Nephron (organoid): ENCODE measurements at regions not wholly inside any gene's neighbourhood (a gene's known extent, or its start where the extent isn't known, plus 50 kb on each side); places are given as distances from the start of the nearest gene placed in this dataset.
A peak's percentile ranks its signal among the peaks of the same experiment; 100 is the strongest.
"Not testable (repeated sequence)": the region's sequence is repeated elsewhere in the genome, so short reads cannot be mapped to it uniquely, and the experiment has no call there.

Source experiments
- H3K27ac Mint-ChIP-seq, 3 experiments: 2 replicates each; pipeline ENCODE4 v1.8.0; 2020; ENCODE audit warnings: mixed read lengths in 3 of 3, mild to moderate bottlenecking in 2 of 3, moderate library complexity in 1 of 3
- H3K27me3 Mint-ChIP-seq: 2 replicates; pipeline ENCODE4 v1.8.0; 2021; ENCODE audit warnings: low read depth, mild to moderate bottlenecking, moderate library complexity, mixed read lengths
- H3K36me3 Mint-ChIP-seq: 2 replicates; pipeline ENCODE4 v1.8.0; 2020; ENCODE audit warnings: low read depth, mixed read lengths
- H3K4me1 Mint-ChIP-seq: 2 replicates; pipeline ENCODE4 v1.8.0; 2020; ENCODE audit warnings: mixed read lengths
- H3K4me3 Mint-ChIP-seq, 3 experiments: 2 replicates each; pipeline ENCODE4 v1.8.0; 2020; ENCODE audit warnings: mild to moderate bottlenecking in 3 of 3, mixed read lengths in 3 of 3, moderate library complexity in 2 of 3
- H3K9me3 Mint-ChIP-seq: 2 replicates; pipeline ENCODE4 v1.8.0; 2020; ENCODE audit warnings: mixed read lengths
- TF ChIP-seq, protein P1 (sequence below), 3 experiments: fragments of 200-600 bp; sonication (generic); IDR thresholded peaks; one replicate each; pipeline ENCODE4 v1.5.0; 2021; ENCODE audit warnings: antibody characterized with exemption in 3 of 3; ENCODE audit not compliant: unreplicated experiment in 3 of 3

DNA sequence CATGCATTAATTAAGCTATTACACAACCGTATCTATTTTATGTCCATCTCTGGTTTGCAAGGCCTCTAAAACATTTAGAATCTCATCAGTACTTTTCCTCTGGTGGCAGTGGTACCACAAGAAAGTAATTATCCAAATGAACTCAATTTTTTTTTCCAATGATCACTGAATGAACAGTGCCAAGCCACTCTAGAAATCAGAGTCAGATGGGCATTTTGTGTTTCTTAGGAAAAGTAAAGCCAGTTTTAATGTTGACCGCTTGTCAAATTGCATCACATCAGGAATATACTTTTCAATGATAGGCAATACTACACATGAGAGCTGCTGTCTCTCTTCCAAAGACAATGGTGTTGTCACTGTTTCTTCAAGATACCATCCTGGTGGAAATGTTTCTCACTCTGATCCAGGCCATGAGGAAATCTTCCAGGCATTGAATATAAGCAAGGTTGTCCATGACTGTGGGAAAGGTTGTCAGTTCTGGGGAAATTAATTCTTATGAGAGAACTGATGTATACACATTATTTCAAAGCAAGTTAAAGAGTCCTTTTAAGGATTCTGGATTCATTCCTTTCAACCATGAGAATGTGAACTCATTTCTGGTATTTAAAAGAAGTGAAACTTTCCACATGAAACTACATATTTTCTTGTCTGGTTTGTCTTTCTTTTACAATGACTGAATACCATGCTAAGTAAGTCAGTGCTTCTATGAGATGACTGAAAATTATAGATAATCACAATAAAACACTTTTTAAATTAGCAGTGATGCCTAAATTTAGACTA lies 108.8 kb upstream of the TCF21 start:
- H3K36me3 Mint-ChIP-seq: no peaks in the 10 kb centered on the region
- no peak overlapping the region for H3K4me3 Mint-ChIP-seq
- H3K27me3 Mint-ChIP-seq: no peaks in the 10 kb centered on the region
- peaks cover 23% of the 10 kb centered on the region for H3K4me1 Mint-ChIP-seq
- no peaks in the 10 kb centered on the region for H3K9me3 Mint-ChIP-seq
- H3K27ac Mint-ChIP-seq: peak overlapping the region in 1 of 3 experiments; percentile 49
- TF ChIP-seq, protein P1, sequence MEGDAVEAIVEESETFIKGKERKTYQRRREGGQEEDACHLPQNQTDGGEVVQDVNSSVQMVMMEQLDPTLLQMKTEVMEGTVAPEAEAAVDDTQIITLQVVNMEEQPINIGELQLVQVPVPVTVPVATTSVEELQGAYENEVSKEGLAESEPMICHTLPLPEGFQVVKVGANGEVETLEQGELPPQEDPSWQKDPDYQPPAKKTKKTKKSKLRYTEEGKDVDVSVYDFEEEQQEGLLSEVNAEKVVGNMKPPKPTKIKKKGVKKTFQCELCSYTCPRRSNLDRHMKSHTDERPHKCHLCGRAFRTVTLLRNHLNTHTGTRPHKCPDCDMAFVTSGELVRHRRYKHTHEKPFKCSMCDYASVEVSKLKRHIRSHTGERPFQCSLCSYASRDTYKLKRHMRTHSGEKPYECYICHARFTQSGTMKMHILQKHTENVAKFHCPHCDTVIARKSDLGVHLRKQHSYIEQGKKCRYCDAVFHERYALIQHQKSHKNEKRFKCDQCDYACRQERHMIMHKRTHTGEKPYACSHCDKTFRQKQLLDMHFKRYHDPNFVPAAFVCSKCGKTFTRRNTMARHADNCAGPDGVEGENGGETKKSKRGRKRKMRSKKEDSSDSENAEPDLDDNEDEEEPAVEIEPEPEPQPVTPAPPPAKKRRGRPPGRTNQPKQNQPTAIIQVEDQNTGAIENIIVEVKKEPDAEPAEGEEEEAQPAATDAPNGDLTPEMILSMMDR (IDR thresholded peaks at IDR 0.05; ENCODE audit: unreplicated experiment in 3 of 3): no peak

DNA sequence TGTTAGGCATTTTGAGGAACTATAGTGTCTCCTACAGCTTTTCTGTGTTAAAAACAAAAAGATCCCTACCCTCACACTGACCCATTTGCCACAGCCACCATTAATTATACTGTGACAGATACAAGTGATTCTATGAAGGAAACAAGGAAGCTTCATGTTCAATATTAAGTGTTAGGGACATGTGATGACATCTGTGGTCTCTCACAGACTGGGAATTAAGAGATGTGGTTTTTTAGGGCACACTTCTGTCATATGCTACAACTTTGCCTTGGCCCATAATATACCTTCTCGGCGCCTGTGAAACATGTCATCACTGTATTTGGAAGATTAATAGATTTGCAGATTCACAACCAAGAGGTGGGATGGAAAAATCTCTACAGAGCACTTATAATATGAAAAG lies 102.9 kb upstream of the TCF21 start:
- Mint-ChIP-seq H3K27ac (peak overlapping the region in 2 of 3 experiments; percentile 51 to 77), H3K9me3 (peaks cover 5% of the 10 kb centered on the region), H3K36me3 (peaks cover 6% of the 10 kb centered on the region), H3K4me1 (no peaks in the 10 kb centered on the region), H3K4me3 (no peak overlapping the region), H3K27me3 (no peaks in the 10 kb centered on the region)
- TF ChIP-seq, protein P1 (IDR thresholded peaks at IDR 0.05; ENCODE audit: unreplicated experiment in 3 of 3): no peak

DNA sequence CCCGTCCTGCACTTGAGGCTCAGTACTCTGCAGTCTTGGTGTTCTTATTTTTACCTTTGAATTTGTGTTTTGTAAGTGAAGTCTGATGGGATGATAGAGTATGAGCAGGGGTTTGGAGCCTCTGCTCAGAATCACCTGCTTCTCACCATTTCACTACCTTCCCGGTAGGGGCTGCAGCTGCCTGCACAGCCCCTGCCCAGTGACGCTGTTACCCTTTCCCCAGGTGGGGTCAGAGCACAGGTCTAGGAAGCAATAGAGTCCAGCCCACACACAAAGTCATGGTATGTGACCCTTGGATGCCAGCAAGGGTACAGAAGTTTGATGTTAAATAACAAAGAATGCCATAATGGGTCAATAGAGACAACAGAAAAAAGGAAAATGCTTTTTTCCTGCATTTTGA lies 101.8 kb upstream of the TCF21 start:
- H3K27me3 Mint-ChIP-seq: no peaks in the 10 kb centered on the region
- peaks cover 6% of the 10 kb centered on the region for H3K36me3 Mint-ChIP-seq
- peaks cover 6% of the 10 kb centered on the region for H3K9me3 Mint-ChIP-seq
- TF ChIP-seq, protein P1 (IDR thresholded peaks at IDR 0.05; ENCODE audit: unreplicated experiment in 3 of 3): no peak
- H3K27ac Mint-ChIP-seq: no peak overlapping the region
- H3K4me3 Mint-ChIP-seq: no peak overlapping the region
- H3K4me1 Mint-ChIP-seq: no peaks in the 10 kb centered on the region

DNA sequence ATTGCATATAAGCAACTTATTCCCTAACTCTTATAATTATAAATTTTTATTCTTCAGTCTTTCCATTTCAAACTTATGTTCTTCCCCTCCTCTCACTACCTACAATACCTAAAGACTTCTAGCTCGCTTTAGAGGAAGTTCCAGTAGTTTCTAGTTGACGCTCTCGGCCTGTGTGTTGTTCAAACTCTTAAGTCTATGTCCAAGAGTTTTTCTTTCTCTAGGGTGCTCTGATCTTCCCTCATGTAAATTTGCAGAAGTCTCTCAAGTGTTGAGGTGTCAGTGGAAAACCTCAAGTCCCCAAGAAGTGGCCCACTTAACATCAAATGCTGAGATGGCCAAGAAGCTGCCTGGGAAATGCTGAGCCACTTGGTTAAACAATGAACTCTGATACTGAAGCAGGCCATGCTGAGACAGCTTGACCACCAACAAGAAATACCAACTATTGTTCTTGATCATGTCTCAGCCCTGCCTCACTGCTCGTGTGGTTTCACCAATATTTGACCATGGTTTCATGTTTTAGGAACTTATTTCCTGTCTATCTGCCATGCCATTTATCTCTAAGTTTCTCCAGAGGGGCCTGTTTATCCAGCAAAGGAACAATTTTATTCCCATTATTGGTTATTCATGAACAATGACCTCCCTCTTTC lies 100.9 kb upstream of the TCF21 start:
- H3K4me1 Mint-ChIP-seq: no peaks in the 10 kb centered on the region
- TF ChIP-seq, protein P1 (IDR thresholded peaks at IDR 0.05; ENCODE audit: unreplicated experiment in 3 of 3): no peak
- peaks cover 6% of the 10 kb centered on the region for H3K9me3 Mint-ChIP-seq
- H3K4me3 Mint-ChIP-seq: no peak overlapping the region
- H3K36me3 Mint-ChIP-seq: peaks cover 6% of the 10 kb centered on the region
- H3K27me3 Mint-ChIP-seq: no peaks in the 10 kb centered on the region
- H3K27ac Mint-ChIP-seq: no peak overlapping the region

DNA sequence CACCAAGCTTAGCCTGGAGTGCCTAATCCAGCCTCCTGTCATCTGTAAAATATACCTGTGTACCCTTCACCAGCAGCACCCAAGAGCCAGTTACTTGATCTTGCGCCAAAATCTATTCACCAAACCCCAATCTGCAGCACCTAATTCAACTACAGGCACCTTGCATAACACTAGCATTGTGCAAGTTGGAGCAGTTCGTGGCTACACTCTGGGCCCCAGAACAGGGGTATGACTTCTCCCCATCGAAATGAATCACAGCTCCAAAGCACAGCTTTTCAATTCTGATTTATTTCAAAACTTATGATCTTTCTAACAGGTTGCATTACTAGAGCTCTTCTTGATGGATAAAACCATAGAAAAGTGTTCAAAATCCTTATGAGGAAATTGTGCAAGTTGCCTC lies 100.4 kb upstream of the TCF21 start:
- H3K4me3 Mint-ChIP-seq: no peak overlapping the region
- no peak overlapping the region for H3K27ac Mint-ChIP-seq
- H3K4me1 Mint-ChIP-seq: no peaks in the 10 kb centered on the region
- H3K27me3 Mint-ChIP-seq: no peaks in the 10 kb centered on the region
- H3K36me3 Mint-ChIP-seq: peaks cover 6% of the 10 kb centered on the region
- TF ChIP-seq, protein P1 (IDR thresholded peaks at IDR 0.05; ENCODE audit: unreplicated experiment in 3 of 3): no peak
- H3K9me3 Mint-ChIP-seq: peaks cover 6% of the 10 kb centered on the region

GRCh38 chr6:133789449-133789848 lies 99.5 kb upstream of the TCF21 start:
- H3K4me3 Mint-ChIP-seq, H3K36me3 Mint-ChIP-seq, H3K27me3 Mint-ChIP-seq, H3K4me1 Mint-ChIP-seq, H3K27ac Mint-ChIP-seq, H3K9me3 Mint-ChIP-seq: not testable (repeated sequence)

DNA sequence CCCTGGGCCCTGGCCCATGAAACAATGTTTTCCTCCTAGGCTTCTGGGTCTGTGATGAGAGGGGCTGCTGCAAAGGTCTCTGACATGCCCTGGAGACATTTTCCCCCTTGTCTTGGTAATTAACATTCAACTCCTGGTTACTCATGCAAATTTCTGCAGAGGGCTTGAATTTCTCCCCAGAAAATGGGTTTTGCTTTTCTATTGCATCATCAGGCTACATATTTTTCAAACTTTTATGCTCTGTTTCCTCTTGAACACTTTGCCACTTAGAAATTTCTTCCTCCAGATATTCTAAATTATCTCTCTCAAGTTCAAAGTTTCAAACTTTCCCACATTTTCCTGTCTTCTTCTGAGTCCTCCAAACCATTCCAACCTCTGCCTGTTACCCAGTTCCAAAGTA lies 98.2 kb upstream of the TCF21 start:
- H3K36me3 Mint-ChIP-seq, H3K27me3 Mint-ChIP-seq, H3K4me1 Mint-ChIP-seq, H3K4me3 Mint-ChIP-seq, H3K27ac Mint-ChIP-seq: not testable (repeated sequence)
- peaks cover 15% of the 10 kb centered on the region for H3K9me3 Mint-ChIP-seq

DNA sequence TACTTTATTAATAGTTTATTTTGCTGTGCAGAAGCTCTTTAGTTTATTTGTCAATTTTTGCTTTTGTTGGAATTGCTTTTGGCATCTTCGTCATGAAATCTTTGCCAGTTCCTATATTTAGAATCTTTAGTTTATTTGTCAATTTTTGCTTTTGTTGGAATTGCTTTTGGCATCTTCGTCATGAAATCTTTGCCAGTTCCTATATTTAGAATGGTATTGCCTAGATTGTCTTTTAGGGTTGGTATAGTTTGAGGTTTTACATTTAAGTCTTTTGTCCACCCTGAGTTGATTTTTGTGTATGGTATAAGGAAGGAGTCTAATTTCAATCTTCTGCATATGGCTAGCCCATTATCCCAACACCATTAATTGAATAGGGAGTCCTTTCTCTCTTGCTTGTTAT lies 93.9 kb upstream of the TCF21 start:
- H3K4me3 Mint-ChIP-seq, H3K27me3 Mint-ChIP-seq, H3K27ac Mint-ChIP-seq, H3K4me1 Mint-ChIP-seq: not testable (repeated sequence)
- Mint-ChIP-seq H3K36me3 (peaks cover 13% of the 10 kb centered on the region), H3K9me3 (peaks cover 40% of the 10 kb centered on the region)
